GM19324 (cell line): ENCODE measurements at regions not wholly inside any gene's neighbourhood (a gene's known extent, or its start where the extent isn't known, plus 50 kb on each side); places are given as distances from the start of the nearest gene placed in this dataset.
A peak's percentile ranks its signal among the peaks of the same experiment; 100 is the strongest.

Source experiments
- ATAC-seq: cut with Tn5 transposase; IDR thresholded peaks from one replicate; pipeline ENCODE4 v1.9.1; 2021; ENCODE audit warnings: mild to moderate bottlenecking, moderate library complexity; ENCODE audit not compliant: unreplicated experiment, low FRiP score

DNA sequence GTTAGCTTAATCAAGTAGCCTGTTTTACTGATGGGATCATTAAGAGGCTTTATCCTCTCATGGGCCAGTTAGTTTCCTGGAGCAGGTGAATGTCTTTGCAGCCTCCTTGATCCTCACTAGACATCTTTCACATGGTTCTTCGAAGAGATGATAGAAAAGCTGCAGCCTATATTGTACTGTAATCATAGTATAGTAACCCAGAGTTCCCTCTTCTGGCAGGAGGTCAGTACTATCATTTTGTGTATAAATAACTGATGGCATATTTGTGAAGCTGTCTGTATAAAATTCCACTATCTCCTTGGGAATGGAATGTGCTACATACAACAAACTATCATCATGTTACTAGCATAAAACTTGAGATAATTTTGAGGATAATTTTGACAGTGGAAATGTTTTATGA is 123.8 kb upstream of the PRPS1L1 start:
- no peak for ATAC-seq

DNA sequence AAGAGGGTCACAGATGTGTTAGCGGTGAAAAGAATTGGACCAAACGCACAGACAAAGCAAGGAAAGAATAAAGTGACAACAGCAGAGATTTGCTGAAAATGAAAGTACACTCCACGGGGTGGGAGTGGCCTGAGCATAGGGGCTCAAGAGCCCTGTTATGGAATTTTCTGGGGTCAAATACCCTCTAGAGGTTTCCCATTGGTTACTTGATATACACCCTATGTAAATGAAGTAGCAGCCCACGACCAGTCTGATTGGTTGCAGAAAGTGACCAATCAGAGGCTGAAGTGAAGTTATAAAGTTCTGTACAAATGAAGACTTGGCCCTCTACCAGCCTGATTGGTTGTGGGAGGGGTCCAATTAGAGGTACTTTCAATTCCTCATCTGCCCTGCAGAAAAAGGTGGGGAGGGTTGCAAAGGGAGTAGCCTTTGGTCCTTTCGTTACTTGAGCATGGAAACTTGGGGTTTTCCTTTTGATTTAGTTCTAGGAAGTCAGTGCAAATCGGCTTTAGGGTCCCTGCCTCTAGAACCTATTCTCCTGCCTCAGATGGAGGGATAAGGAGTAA is 125.6 kb upstream of the PRPS1L1 start:
- ATAC-seq = no peak

DNA sequence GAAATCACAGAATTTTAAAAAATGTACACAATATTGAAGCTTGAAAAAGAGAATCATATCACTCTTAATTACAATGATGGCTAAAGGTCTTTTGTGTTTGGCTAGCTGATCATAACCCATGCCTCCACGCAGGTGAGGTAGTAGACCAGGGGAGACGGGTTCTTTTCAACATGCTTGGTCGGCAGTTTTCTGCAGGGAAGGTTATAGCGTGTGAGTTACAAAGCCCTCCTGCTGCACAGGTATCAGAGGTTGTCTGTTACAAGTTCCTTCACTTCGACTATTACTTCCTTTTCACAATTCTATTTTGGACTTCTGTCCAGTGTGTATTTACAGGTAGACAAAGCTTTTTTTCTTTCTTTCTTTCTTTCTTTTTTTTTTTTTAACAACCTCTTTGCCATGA is 127.1 kb upstream of the PRPS1L1 start:
- ATAC-seq = no peak

DNA sequence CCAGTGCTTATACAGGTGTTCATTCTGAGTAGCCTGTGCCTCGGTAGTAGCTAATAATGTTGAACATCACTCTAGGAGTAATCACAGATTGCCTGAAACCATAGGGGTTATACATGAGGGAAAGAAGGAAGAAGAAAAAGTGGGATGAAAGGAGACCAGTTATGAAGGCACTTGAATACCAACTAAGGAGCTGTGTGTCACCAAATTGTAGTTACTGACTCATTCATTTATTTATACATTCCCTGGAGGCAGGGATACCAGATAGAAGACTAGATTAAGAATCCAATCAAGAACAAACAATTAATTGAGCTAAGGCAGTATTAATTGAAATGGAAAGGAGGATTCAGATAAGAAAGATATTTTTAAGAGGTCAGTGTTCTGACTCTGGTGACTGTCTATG is 129.6 kb upstream of the PRPS1L1 start:
- ATAC-seq = no peak

DNA sequence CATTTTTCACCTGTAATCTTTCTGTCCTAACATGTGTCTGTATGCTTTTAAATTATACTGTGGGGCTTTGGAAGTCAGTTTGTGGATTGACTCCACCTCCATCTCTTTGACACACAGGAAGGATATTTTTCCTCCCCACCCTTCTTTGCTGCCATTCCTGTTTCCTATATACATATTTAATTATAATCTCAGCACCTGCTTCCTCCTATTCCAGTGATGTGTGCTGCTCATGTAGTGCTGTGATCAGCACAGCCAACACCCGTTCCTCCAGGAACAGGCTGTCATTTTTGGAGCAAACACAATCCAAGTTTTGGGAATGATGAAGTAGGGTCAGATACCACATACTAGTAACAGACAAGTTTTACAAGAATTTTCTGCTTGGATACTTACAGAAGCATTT is 135.0 kb upstream of the PRPS1L1 start:
- no peak for ATAC-seq

DNA sequence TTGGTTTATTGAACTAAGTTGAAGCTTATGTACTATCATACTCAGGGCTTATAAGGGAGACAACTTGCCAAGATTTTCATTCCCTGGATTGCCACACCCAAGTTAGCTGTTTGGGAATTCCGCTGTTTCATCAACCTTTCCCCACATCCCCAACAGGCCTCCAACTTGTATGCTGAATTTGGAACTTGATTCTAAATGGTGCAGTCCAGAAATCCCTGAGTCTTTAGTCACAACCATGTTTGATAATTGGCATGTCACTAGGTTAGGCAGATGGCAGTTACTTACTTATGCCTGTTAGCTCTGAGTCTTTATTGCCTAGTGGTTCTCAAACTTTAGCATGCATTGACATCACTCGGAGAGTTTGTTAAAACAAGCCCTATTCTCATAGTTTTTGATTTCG is 135.4 kb upstream of the PRPS1L1 start:
- no peak for ATAC-seq

DNA sequence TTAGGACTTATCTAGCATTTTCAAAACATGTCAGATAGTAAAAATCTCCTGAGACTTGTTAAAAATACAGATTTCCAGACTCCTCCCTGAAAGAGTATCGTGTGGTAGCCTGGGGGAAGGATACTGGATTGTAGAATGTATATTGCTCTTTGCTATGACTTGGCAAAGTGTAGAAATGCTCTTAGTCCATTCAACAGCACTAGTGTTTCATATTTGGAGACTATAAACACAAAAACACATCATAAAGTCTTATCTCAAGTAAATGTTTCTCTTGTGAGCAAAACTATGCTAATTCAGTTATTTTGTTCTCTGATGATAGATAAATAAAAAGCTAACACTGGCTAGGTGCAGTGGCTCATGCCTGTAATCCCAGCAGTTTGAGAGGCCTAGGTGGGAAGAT is 137.5 kb upstream of the PRPS1L1 start:
- no peak for ATAC-seq

DNA sequence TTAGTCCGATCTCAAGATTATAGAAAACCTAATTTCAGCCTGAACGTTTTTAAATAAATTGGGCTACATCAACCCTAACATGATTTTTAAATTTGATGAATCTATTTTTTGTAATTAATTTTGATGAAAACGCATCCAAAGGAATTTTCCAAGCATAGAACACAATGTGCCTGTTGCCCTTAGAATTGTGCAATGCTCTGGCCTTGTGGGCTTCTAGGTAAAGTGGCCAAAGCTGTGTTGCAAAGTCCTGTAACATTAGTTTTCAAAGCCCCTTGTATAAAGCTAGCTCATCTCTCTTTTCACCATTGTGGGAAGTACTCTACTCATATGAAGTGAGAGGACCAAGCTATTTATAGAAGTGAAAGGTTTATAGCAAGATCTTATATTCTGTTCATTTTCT is 138.4 kb upstream of the PRPS1L1 start:
- no peak for ATAC-seq

DNA sequence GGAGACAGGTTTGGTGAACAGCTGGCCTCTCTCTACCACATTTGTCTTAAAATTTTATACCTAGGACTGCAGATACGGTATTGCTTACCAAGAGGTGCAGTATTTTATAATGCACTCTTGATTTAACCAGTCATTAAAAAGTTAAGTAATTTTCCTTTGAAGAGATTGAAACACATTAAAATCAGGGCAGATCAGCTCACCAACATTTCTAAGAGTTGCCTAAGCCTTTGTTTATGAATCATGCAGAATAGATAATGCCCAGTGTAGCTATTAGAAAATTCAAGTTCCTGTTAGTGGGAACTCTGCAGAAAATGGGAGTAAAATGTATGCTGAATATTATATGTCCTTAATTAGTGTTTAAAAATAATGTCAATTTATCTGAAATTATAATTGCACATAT is 140.2 kb upstream of the PRPS1L1 start:
- ATAC-seq = no peak

DNA sequence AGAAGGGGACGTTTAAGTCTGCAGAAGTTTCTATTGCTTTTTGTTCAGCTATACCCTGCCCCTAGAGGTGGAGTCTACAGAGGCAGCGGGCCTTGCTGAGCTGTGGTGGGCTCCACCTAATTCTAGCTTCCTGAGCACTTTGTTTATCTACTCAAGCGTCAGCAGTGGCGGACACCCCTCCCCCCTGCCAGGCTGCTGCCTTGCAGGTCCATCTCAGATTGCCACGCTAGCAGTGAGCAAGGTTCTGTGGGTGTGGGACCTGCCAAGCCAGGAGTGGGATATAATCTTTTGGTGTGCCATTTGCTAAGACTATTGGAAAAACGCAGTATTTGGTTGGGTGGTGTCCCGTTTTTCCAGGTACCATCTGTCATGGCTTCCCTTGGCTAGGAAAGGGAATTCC is 147.3 kb upstream of the PRPS1L1 start:
- ATAC-seq = no peak

DNA sequence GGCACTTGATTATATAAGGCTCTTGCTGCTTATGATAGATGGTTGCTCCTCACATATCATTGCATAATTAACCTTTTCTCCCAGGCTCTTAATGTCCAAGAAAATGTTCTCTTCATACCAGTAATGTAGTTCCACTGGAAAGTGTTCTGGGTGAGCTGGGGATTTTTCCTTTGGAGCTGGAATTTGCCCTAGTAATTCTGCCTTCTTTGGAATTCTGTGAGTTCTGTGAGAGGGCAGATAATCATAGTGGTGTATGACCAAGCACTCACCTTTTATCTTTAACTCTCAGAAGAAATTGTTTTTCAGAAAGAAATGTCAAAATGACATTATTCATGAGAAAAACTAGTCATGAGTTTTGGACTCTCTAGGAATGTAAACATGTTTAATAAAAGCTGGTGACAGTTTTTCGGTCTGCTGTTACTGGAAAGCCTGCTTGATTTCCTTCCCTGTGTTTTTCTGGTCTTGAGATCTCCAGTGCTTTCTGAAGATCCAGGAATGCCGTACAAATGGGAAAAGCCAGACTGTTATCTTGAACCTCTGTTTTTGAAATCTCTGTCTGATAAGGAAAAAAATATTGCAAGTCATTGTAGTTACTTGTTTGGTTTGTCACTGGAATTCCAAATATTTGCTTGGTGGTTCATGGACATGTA is 148.3 kb upstream of the PRPS1L1 start:
- ATAC-seq = no peak

DNA sequence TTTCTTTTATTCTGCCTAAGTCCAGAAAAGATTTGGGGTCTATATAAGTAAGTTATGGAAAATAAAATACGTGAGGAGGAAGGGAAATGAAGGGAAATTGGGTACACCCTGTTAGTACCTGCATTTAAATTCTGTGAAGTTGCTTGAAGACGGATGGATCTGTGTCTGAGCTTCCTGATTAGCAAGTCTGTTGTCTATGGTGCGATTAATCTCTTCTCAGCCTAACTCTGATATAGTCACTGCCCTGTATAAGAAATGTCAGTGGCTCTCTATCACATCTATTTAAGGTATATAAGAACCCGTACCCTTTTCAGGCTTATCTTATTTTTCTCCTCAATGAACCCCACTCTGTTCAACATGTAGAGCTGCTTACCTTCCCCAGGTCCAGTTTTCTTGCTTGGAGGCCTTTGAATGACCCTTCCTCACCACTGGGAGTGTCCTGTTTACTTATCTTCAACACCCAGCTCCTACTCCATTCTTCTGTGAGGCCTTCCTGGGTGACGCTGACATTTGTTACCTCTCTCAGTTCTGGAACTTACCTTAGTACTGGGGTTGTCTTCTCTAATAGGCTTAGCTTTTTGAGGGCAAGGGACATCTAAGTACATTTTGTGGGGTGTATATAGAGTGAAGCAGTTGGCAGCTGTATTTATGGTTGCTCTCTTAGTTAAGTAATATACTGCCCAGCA is 149.6 kb upstream of the PRPS1L1 start:
- no peak for ATAC-seq

DNA sequence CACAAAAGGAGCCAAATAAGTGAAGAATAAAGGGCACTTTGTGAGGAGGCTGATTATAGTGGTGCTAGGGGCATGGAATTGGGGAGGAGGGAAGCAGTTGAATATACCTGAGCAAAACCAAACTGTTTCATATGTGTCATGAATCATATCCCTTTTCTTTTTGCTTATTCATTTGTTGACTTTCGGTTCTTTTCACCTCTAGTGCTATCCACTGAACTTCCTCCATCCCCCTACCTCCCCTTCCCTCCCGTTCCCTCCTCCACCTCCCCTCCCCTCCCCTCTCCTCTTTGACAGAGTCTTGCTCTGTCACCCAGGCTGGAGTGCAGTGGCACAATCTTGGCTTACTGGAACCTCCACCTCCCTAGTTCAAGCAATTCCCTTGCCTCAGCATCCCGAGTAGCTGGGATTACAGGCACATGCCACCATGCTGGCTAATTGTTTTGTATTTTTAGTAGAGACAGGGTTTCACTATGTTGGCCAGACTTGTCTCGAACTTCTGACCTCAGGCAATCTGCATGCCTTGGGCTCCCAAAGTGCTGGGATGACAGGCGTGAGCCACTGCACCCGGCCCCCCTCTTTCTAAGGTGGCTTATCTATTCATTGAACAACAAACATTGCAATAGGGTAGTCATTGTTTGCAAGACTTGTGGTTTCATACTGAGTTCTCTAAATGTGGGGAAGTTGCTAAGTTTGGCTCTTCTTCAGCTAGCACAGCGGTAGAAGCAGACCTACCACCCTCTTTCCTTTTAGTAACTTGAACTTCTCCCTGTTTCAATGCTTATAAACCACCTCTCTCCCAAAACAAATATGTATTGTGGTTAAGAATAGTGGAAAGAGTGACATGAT is 150.4 kb upstream of the PRPS1L1 start:
- peak; percentile 93 for ATAC-seq

DNA sequence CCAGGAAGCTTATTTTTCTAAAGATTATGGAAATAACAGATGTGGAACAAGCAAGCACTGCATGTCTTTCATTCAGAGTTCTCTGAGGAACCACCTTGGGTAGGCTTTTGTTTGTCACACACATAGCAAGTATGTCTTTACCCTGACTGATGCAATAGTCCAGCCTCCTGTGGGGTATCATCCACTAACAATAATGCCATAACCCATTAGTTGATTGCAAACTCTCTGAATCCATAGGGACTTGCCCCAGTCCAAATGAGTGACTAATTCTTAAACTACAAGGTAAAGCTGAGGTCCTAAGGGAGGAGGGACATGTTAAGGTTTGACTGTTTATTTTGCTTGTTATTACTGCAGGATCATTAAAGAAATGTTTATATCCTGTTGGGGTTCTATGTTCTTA is 151.4 kb upstream of the PRPS1L1 start:
- no peak for ATAC-seq

DNA sequence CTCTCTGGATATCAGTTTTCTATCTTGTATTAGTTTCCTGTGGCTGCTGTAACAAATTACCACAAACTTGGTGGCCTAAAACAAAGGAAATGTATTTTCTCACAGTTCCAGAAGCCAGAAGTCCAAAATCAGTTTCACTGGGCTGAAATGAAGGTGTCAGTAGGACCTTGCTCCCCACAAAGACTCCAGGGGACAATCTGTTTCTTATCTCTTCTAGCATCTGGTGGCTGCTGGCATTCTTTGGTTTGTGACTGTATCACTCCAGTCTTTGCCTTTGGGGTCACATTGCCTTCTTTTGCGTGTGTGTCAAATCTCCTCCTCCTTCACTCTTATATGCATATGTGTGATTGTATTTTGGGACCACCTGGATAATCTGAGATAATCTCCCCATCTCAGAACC is 153.0 kb upstream of the PRPS1L1 start:
- ATAC-seq = no peak

DNA sequence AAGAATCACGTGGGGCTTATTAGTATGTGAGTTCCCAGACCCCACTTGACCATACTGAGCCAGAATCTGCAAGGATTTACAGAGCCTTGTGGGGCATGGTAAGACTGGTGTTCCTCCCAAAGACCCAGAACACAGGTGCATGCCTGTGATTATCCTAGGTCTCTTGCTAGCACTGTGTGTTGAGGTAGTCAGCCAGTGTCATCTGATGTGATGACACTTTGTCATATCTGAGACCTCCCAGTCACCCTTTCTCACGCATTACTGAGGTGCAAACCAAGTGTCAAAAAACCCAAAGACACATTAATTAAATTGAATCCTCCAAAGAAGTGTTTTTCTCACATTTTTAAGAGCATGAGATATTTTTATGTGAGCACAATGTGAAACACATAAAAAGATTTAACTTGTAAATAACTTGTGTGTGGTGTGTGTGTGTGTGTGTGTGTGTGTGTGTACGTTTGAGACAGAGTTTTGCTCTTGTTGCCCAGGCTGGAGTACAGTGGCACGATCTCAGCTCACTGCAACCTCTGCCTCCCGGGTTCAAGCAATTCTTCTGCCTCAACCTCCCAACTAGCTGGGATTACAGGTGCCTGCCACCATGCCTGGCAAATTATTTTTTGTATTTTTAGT is 162.0 kb upstream of the PRPS1L1 start:
- ATAC-seq = no peak

DNA sequence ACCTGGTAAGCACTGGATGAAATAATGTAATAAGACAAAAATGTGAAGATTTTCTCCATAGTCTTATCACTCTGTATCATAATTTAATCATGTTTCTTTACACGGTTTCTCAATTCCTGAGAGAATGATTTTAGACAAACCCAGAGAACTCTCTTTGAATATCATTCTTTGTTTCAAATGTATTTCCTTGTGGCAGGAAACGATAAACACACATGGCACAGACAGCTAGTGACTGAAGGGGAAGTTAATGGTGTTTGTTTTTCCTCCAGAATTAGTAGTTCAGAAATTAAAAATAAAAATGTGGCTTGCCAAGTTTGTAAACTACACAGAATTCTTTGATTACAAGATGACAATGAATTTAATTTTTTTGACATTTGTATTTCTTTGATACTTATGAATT is 163.7 kb upstream of the PRPS1L1 start:
- ATAC-seq = no peak

DNA sequence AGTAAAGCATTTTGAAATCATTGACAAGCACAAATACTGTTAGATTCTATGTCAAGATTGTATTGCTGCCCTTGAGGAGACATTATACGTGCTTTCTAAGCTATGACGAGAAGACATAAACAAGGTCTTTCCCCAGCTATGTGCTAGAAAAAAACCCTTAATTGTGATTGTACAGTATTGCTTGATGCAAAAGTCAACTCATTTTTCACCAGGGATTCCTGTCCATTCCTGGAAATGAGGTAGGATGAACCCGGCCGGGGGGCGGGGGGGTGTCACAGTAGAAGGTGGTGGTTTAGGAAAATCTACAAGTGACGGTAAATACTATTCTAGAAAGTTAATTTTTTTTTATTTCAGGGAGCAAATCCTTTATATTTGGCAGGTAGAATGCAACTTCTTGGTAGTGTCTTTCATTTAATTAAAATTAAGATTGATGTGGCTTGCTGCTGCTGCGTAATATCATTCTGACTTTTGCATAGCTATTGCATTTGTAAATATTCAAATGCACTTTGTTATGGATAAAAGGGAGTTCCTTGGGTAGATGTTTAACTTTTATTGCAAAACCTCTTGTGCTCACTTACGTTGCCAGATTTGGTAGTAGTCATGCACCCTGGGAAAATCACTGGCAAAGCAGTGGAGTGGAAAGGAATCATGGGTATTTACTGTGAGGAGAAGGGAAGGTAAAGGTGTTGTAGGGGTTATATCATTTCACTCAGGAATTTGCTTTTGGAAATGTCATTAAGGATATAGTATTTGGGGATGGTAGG is 164.4 kb upstream of the PRPS1L1 start:
- no peak for ATAC-seq

DNA sequence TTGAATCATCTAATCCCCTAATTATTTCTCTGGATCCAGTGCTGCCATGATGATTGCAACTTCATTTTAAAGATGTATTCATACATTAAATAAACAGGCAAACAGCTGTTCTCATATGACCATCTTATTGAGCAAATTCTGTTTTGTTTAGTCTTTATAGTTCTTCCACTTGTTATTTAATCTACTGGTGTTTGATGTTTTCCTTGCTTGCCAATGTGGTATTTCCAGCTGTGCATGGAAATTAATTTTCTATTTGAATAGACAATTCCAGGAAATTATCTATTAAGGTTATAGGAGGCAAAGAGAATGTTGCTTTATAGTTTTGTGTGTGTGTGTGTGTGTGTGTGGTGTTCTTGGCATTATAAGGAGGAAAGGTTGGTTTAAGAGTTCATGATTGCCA is 167.0 kb upstream of the PRPS1L1 start:
- no peak for ATAC-seq

DNA sequence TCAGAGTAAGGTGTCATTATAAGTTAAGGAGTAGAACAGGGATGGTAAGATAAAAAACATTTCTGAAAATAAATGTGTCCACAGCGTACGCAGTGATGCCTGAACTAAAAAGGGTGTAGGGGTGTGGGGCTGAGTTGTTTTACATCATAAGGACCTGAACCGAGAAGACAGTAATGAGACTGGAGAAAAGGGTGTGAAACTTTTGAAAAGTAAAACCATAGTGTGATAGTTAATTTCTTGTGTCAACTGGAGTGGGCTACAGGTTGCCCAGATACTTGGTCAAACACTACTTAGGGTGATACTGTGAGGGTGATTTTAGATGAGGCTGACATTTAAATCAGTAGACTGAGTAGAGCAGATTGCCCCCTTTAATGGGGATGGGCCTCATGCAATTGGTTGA is 169.0 kb upstream of the PRPS1L1 start:
- ATAC-seq = no peak
